B cell (primary cell): ENCODE measurements at regions not wholly inside any gene's neighbourhood (a gene's known extent, or its start where the extent isn't known, plus 50 kb on each side); places are given as distances from the start of the nearest gene placed in this dataset.

ENCODE experiments used
- ATAC-seq: fragments of 200-7000 bp; cut with Tn5 transposase; one replicate; pipeline ENCODE4 v1.10.0; 2021; ENCODE audit warnings: low read depth, mild to moderate bottlenecking, moderate number of reproducible peaks, moderate library complexity
- CTCF ChIA-PET: fragments of 350-600 bp; sonication (Branson Sonifier 250); formaldehyde crosslinking; loops from one replicate; lab custom pipeline; 2021; ENCODE audit warnings: antibody characterized with exemption, inconsistent platforms; lab: Charles Lee
- POLR2A ChIA-PET: fragments of 350-600 bp; sonication (Branson Sonifier 250); formaldehyde crosslinking; loops from one replicate; lab custom pipeline; 2021; ENCODE audit warnings: antibody characterized with exemption; lab: Charles Lee
- DNase-seq: peaks from one replicate; pipeline ENCODE4 v3.0.0; 2013
- H2AFZ ChIP-seq: 2 replicates; pipeline ENCODE4 v1.6.1; 2012; ENCODE audit warnings: mild to moderate bottlenecking, low read depth, low read length; ENCODE audit not compliant: insufficient read depth, poor library complexity, severe bottlenecking
- H3K27ac ChIP-seq, 2 donors: 1 replicate in 1 of 2; 2 replicates in 1 of 2; pipeline ENCODE4 v1.5.1; 2012 to 2013; ENCODE audit warnings: low read length in 2 of 2, mild to moderate bottlenecking in 2 of 2, moderate library complexity in 1 of 2
- H3K27me3 ChIP-seq, 4 experiments: fragments of 200-600 bp in 1 of 4; sonication (generic) in 1 of 4; replicated peaks in 1 of 4; 1 replicate in 2 of 4; 2 replicates in 2 of 4; pipeline versions ENCODE4 v1.6.1 to v1.7.0; 2013 to 2016; ENCODE audit warnings: low read length in 3 of 4, mild to moderate bottlenecking in 2 of 4, mixed read lengths in 1 of 4, moderate library complexity in 1 of 4; ENCODE audit not compliant: insufficient read depth in 4 of 4, control insufficient read depth in 3 of 4; ENCODE audit errors: control extremely low read depth in 1 of 4
- H3K36me3 ChIP-seq, 2 experiments: replicated peaks in 1 of 2; 1 replicate in 1 of 2; 2 replicates in 1 of 2; pipeline versions ENCODE4 v1.6.1 to v1.7.1; 2013; ENCODE audit warnings: low read length in 1 of 2; ENCODE audit not compliant: insufficient read depth in 2 of 2, control insufficient read depth in 1 of 2; ENCODE audit errors: control extremely low read depth in 1 of 2, extremely low read depth in 1 of 2
- H3K4me1 ChIP-seq, 2 donors: fragments of 200-600 bp in 1 of 2; sonication (generic) in 1 of 2; 1 replicate in 1 of 2; 2 replicates in 1 of 2; pipeline versions ENCODE4 v1.5.1 to v1.6.1; 2013 to 2017; ENCODE audit warnings: low read length in 2 of 2; ENCODE audit not compliant: control insufficient read depth in 2 of 2, insufficient read depth in 2 of 2
- H3K4me2 ChIP-seq: replicated peaks from 2 replicates; pipeline ENCODE3; 2012; ENCODE audit warnings: mild to moderate bottlenecking, low read depth, low read length; ENCODE audit not compliant: poor library complexity, severe bottlenecking
- H3K4me3 ChIP-seq, 5 experiments: fragments of 200-600 bp in 1 of 5; sonication (generic) in 1 of 5; 1 replicate in 3 of 5; 2 replicates in 2 of 5; pipeline versions ENCODE4 v1.5.1 to v1.7.0; 2011 to 2016; ENCODE audit warnings: low read length in 4 of 5, mild to moderate bottlenecking in 4 of 5, low read depth in 2 of 5, control low read depth in 1 of 5, moderate library complexity in 1 of 5; ENCODE audit not compliant: insufficient read depth in 1 of 5; ENCODE audit errors: control extremely low read depth in 1 of 5, extremely low read depth in 1 of 5
- H3K79me2 ChIP-seq: fragments of 200-600 bp; sonication (generic); one replicate; pipeline ENCODE4 v1.6.0; 2016; ENCODE audit warnings: low read length; ENCODE audit not compliant: control insufficient read depth, insufficient read depth
- H3K9ac ChIP-seq: fragments of 200-600 bp; sonication (generic); 2 replicates; pipeline ENCODE4 v1.6.1; 2017; ENCODE audit warnings: mild to moderate bottlenecking, low read length, moderate library complexity
- H3K9me3 ChIP-seq, 3 donors: one replicate each; pipeline versions ENCODE4 v1.6.1 to v1.7.1; 2013; ENCODE audit warnings: low read length in 2 of 3; ENCODE audit not compliant: control insufficient read depth in 2 of 3, insufficient read depth in 1 of 3; ENCODE audit errors: control extremely low read depth in 1 of 3
- H4K20me1 ChIP-seq: 2 replicates; pipeline ENCODE4 v1.6.0; 2012; ENCODE audit warnings: mild to moderate bottlenecking, low read length; ENCODE audit not compliant: insufficient read depth, control insufficient read depth, poor library complexity, severe bottlenecking
- H3K27ac Mint-ChIP-seq: one replicate; pipeline ENCODE4 v1.8.0; 2021; ENCODE audit warnings: mixed read lengths
- H3K27me3 Mint-ChIP-seq: one replicate; pipeline ENCODE4 v1.8.0; 2021; ENCODE audit warnings: mixed read lengths
- H3K4me1 Mint-ChIP-seq: one replicate; pipeline ENCODE4 v1.8.0; 2021; ENCODE audit warnings: mixed read lengths
- H3K4me3 Mint-ChIP-seq: one replicate; pipeline ENCODE4 v1.8.0; 2021; ENCODE audit warnings: mixed read lengths
- H3K9me3 Mint-ChIP-seq: one replicate; pipeline ENCODE4 v1.8.0; 2022; ENCODE audit warnings: mixed read lengths; ENCODE audit not compliant: insufficient read depth
- EZH2 ChIP-seq: IDR thresholded peaks from 2 replicates; pipeline ENCODE4 v1.6.1; 2012; ENCODE audit warnings: borderline replicate concordance, low read depth, mild to moderate bottlenecking, moderate library complexity, low read length; ENCODE audit not compliant: insufficient read depth, poor library complexity, severe bottlenecking
- WGBS: methylation state at CpG from one replicate; pipeline ENCODE4 v1.1.5; 2013; ENCODE audit warnings: missing lambda C conversion rate; ENCODE audit not compliant: insufficient coverage; 5-methylcytosine and 5-hydroxymethylcytosine counted together
- intact Hi-C: fragments of 100-400 bp; cut with micrococcal nuclease; formaldehyde crosslinking; loops from one replicate; pipeline ENCODE4 v1.10.0; 2022
- TF ChIP-seq, protein P1 (sequence below): fragments of 200-600 bp; IDR thresholded peaks from one replicate; pipeline ENCODE4 v1.8.0; 2022; ENCODE audit warnings: antibody characterized with exemption, mild to moderate bottlenecking

DNA sequence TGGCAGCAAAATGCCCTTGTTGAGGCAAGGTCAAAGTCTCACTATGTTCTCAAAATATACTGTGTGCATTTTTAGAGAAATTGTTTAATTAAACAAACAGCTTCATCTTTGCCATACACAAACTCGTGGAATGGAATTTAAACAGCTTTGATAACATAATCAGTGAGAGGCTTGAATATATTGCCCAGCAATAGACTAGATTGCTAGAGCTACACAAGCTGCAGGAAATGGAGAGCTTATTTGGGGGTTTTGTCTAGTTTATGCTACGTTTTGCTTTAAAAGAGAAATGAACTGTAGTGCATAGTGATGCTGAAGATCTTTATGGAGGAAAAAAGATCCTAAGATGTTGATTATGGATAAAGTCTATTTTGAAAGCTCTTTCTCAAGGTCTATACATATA, 166.8 kb upstream of the HMCN1 start:
- Histone ChIP-seq H3K4me2 (peak overlapping the region; percentile 57), H3K36me3 (no peaks in the 10 kb centered on the region), H3K9me3 (no peaks in the 10 kb centered on the region), H3K4me3 (peak overlapping the region in 1 of 5 experiments; percentile 4), H3K79me2 (no peaks in the 10 kb centered on the region), H3K4me1 (peaks cover 13 to 28% of the 10 kb centered on the region in 2 donors), H2AFZ (peak overlapping the region; percentile 42), H3K27me3 (no peaks in the 10 kb centered on the region), H3K9ac (no peak overlapping the region), H3K27ac (peak overlapping the region; percentile 62 to 72), H4K20me1 (no peaks in the 10 kb centered on the region)
- WGBS: no CpG with 5 or more reads among the region's 2 CpGs
- no peak for TF ChIP-seq EZH2
- TF ChIP-seq, protein P1, sequence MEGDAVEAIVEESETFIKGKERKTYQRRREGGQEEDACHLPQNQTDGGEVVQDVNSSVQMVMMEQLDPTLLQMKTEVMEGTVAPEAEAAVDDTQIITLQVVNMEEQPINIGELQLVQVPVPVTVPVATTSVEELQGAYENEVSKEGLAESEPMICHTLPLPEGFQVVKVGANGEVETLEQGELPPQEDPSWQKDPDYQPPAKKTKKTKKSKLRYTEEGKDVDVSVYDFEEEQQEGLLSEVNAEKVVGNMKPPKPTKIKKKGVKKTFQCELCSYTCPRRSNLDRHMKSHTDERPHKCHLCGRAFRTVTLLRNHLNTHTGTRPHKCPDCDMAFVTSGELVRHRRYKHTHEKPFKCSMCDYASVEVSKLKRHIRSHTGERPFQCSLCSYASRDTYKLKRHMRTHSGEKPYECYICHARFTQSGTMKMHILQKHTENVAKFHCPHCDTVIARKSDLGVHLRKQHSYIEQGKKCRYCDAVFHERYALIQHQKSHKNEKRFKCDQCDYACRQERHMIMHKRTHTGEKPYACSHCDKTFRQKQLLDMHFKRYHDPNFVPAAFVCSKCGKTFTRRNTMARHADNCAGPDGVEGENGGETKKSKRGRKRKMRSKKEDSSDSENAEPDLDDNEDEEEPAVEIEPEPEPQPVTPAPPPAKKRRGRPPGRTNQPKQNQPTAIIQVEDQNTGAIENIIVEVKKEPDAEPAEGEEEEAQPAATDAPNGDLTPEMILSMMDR: no peak
- Mint-ChIP-seq H3K4me3 (peak overlapping the region; percentile 68), H3K27me3 (no peaks in the 10 kb centered on the region), H3K4me1 (peaks cover 32% of the 10 kb centered on the region), H3K27ac (peak overlapping the region; percentile 84), H3K9me3 (no peaks in the 10 kb centered on the region)
- DNase-seq: no peak
- ATAC-seq: peak; percentile 29
- POLR2A ChIA-PET: interaction anchor here (0.9 to 1.0 kb wide), 2 partner anchors 93 to 250 kb away, joined by 3 to 6 read pairs; partner anchors contain the start of gene IVNS1ABP
- intact Hi-C loops: loop anchor here (2.0 to 5.0 kb wide), 2 partner anchors 40 to 41 kb away; no protein-coding TSS in a partner anchor
- CTCF ChIA-PET: interaction anchor here (0.6 to 4.6 kb wide), 5 partner anchors 28 to 261 kb away, joined by 3 to 21 read pairs (median 3); no protein-coding TSS in a partner anchor

- H3K36me3 ChIP-seq: no peaks in the 10 kb centered on the region
- H3K4me2 ChIP-seq: peak overlapping the region; percentile 57
- intact Hi-C loops: loop anchor here (2.0 to 5.0 kb wide), 2 partner anchors 40 to 42 kb away; no protein-coding TSS in a partner anchor
- no peak for TF ChIP-seq EZH2
- TF ChIP-seq, protein P1: no peak
- H3K4me1 ChIP-seq: peaks cover 13 to 28% of the 10 kb centered on the region in 2 donors
- H3K27ac Mint-ChIP-seq: peak overlapping the region; percentile 84
- H3K9me3 Mint-ChIP-seq: no peaks in the 10 kb centered on the region
- DNase-seq (peak; percentile 85), ATAC-seq (peak; percentile 83)
- no peaks in the 10 kb centered on the region for H3K27me3 ChIP-seq
- no peaks in the 10 kb centered on the region for H3K79me2 ChIP-seq
- no peaks in the 10 kb centered on the region for H4K20me1 ChIP-seq
- peak overlapping the region; percentile 68 for H3K4me3 Mint-ChIP-seq
- POLR2A ChIA-PET: interaction anchor here (0.6 to 1.0 kb wide), 3 partner anchors 93 to 250 kb away, joined by 3 to 6 read pairs (median 4); partner anchors contain the start of gene IVNS1ABP
- peak overlapping the region; percentile 42 for H2AFZ ChIP-seq
- CTCF ChIA-PET: interaction anchor here (0.6 to 4.6 kb wide), 6 partner anchors 29 to 260 kb away, joined by 3 to 21 read pairs (median 3); no protein-coding TSS in a partner anchor
- H3K27ac ChIP-seq: peak overlapping the region; percentile 62 to 72
- H3K9me3 ChIP-seq: no peaks in the 10 kb centered on the region
- peak overlapping the region in 1 of 5 experiments; percentile 4 for H3K4me3 ChIP-seq
- no peaks in the 10 kb centered on the region for H3K27me3 Mint-ChIP-seq
- peaks cover 32% of the 10 kb centered on the region for H3K4me1 Mint-ChIP-seq
- peak overlapping the region; percentile 0 for H3K9ac ChIP-seq
- no CpG with 5 or more reads among the region's 4 CpGs for WGBS
Observed at GRCh38 chr1:185566995-185567394, 167.2 kb upstream of the HMCN1 start.
